GM12878 (cell line): ENCODE measurements at regions not wholly inside any gene's neighbourhood (a gene's known extent, or its start where the extent isn't known, plus 50 kb on each side); places are given as distances from the start of the nearest gene placed in this dataset.

ENCODE experiments used
- ATAC-seq: fragments of 200-7000 bp; cut with Tn5 transposase; 3 replicates; pipeline ENCODE4 v1.9.1; 2020; ENCODE audit warnings: mild to moderate bottlenecking, moderate library complexity
- BruUV-seq: library from RNA; stranded (reverse); fragments of 400-500 nt; replicated peaks from 2 replicates; lab custom pipeline; 2021; lab: Mats Ljungman, UMichigan
- CTCF ChIA-PET: fragments of 300-600 bp; sonication (Branson Sonifier 250); formaldehyde crosslinking; extraction: SDS; loops from one replicate; lab custom pipeline; 2021; ENCODE audit warnings: inconsistent platforms; lab: Yijun Ruan, JAX
- POLR2A ChIA-PET: fragments of 350-600 bp; formaldehyde crosslinking; extraction: SDS; loops from one replicate; lab custom pipeline; 2021; ENCODE audit warnings: inconsistent platforms; lab: Charles Lee
- RAD21 ChIA-PET: fragments of 300-600 bp; sonication (Branson Sonifier 250); formaldehyde crosslinking; loops from one replicate; lab custom pipeline; 2023; ENCODE audit warnings: antibody characterized with exemption; ENCODE audit not compliant: unreplicated experiment; lab: Charles Lee
- SMC1A ChIA-PET: fragments of 300-600 bp; sonication (Branson Sonifier 250); formaldehyde crosslinking; loops from one replicate; lab custom pipeline; 2023; ENCODE audit not compliant: unreplicated experiment, uncharacterized antibody; lab: Charles Lee
- DNase-seq: peaks from one replicate; pipeline ENCODE4 v3.0.0-alpha.2; 2011; ENCODE audit warnings: low read depth, low spot score
- FAIRE-seq: peaks from 3 replicates; lab custom pipeline; 2011; peaks lifted over from hg19 to GRCh38; lab: Jason Lieb, UNC
- H2AFZ ChIP-seq: 2 replicates; pipeline ENCODE4 v1.6.0; 2011; ENCODE audit warnings: low read depth, low read length, control low read depth; ENCODE audit not compliant: control insufficient read depth
- H3K27ac ChIP-seq: 2 replicates; pipeline ENCODE4 v1.5.1; 2011; ENCODE audit warnings: control low read depth; ENCODE audit not compliant: control insufficient read depth, insufficient read depth
- H3K27me3 ChIP-seq, 2 experiments: replicated peaks in 1 of 2; 2 replicates each; pipeline versions ENCODE4 v1.6.0 to v1.6.1; 2011; ENCODE audit warnings: low read length in 1 of 2; ENCODE audit not compliant: control insufficient read depth in 2 of 2, insufficient read depth in 2 of 2
- H3K36me3 ChIP-seq, 2 experiments: 2 replicates each; pipeline ENCODE4 v1.5.1; 2011; ENCODE audit warnings: low read length in 1 of 2; ENCODE audit not compliant: control insufficient read depth in 2 of 2, insufficient read depth in 2 of 2
- H3K4me1 ChIP-seq: 2 replicates; pipeline ENCODE4 v1.6.1; 2011; ENCODE audit warnings: mild to moderate bottlenecking, low read length, moderate library complexity, mixed read lengths; ENCODE audit not compliant: control insufficient read depth, insufficient read depth
- H3K4me2 ChIP-seq: 2 replicates; pipeline ENCODE4 v1.6.0; 2011; ENCODE audit warnings: control low read depth; ENCODE audit not compliant: control insufficient read depth, insufficient read depth
- H3K4me3 ChIP-seq: fragments of 200-600 bp; sonication (generic); 2 replicates; pipeline ENCODE4 v1.5.1; 2016
- H3K79me2 ChIP-seq: 2 replicates; pipeline ENCODE4 v1.6.0; 2011; ENCODE audit warnings: low read length; ENCODE audit not compliant: control insufficient read depth, insufficient read depth
- H3K9ac ChIP-seq: 2 replicates; pipeline ENCODE4 v1.8.0; 2011; ENCODE audit warnings: low read length, control low read depth, mixed read lengths; ENCODE audit not compliant: control insufficient read depth, insufficient read depth
- H3K9me3 ChIP-seq: replicated peaks from 3 replicates; pipeline ENCODE4 v1.5.1; 2011; ENCODE audit warnings: mild to moderate bottlenecking, low read length; ENCODE audit not compliant: control insufficient read depth, insufficient read depth
- H4K20me1 ChIP-seq: 2 replicates; pipeline ENCODE4 v1.6.0; 2011; ENCODE audit not compliant: control insufficient read depth, insufficient read depth
- ASH2L ChIP-seq: fragments of 300-600, 200-600 bp; sonication (generic); IDR thresholded peaks from 2 replicates; pipeline ENCODE4 v1.6.1; 2017; ENCODE audit warnings: low read depth, mild to moderate bottlenecking, borderline replicate concordance
- HDAC6 ChIP-seq: fragments of 200-600 bp; sonication (generic); IDR thresholded peaks from one replicate; pipeline ENCODE4 v1.8.0; 2017; ENCODE audit warnings: antibody characterized with exemption; ENCODE audit not compliant: unreplicated experiment
- JUNB ChIP-seq: IDR thresholded peaks from 2 replicates; pipeline ENCODE4 v1.6.1; 2016; ENCODE audit warnings: antibody characterized with exemption, mild to moderate bottlenecking
- NFYA ChIP-seq: IDR thresholded peaks from 2 replicates; pipeline ENCODE4 v1.6.1; 2011; ENCODE audit warnings: low read depth, mild to moderate bottlenecking, low read length, improper control_type of control experiment, borderline replicate concordance
- NFYB ChIP-seq: IDR thresholded peaks from 2 replicates; pipeline ENCODE4 v1.6.1; 2011; ENCODE audit warnings: low read depth, mild to moderate bottlenecking, low read length, improper control_type of control experiment, moderate library complexity; ENCODE audit not compliant: insufficient read depth
- NRF1 ChIP-seq: conservative IDR thresholded peaks from 2 replicates; pipeline ENCODE4 v1.6.1; 2011; ENCODE audit warnings: mild to moderate bottlenecking, low read depth, low read length, improper control_type of control experiment
- RAD21 ChIP-seq: IDR thresholded peaks from 2 replicates; pipeline ENCODE4 v1.6.1; 2011; ENCODE audit warnings: mild to moderate bottlenecking, low read depth, low read length, moderate library complexity; ENCODE audit not compliant: insufficient read depth
- RAD51 ChIP-seq: fragments of 450-650 bp; IDR thresholded peaks from 2 replicates; pipeline ENCODE4 v1.6.1; 2016; ENCODE audit warnings: moderate library complexity, mild to moderate bottlenecking, inconsistent platforms
- RB1 ChIP-seq: fragments of 450-650 bp; formaldehyde crosslinking; IDR thresholded peaks from 2 replicates; pipeline ENCODE4 v1.6.1; 2017; ENCODE audit warnings: mild to moderate bottlenecking, borderline replicate concordance
- TAF1 ChIP-seq: IDR thresholded peaks from 2 replicates; pipeline ENCODE4 v1.6.1; 2011; ENCODE audit warnings: mild to moderate bottlenecking, low read depth, low read length, borderline replicate concordance
- ZNF24 ChIP-seq: fragments of 450-650 bp; IDR thresholded peaks from 2 replicates; pipeline ENCODE4 v1.6.1; 2017; ENCODE audit warnings: antibody characterized with exemption, mild to moderate bottlenecking
- WGBS: methylation state at CpG from one replicate; pipeline ENCODE4 v1.1.6; 2016; ENCODE audit warnings: low lambda C conversion rate; ENCODE audit not compliant: insufficient replicate concordance, insufficient coverage; ENCODE audit errors: missing lambda C conversion rate; 5-methylcytosine and 5-hydroxymethylcytosine counted together
- in situ Hi-C: fragments of 300-500 bp; cut with MboI; formaldehyde crosslinking; loops from 9 replicates; pipeline ENCODE4 v1.14.3; 2018; ENCODE audit warnings: mixed read lengths
- intact Hi-C: fragments of 100-400 bp; cut with micrococcal nuclease; formaldehyde crosslinking; loops from one replicate; pipeline ENCODE4 v1.14.2; 2022; ENCODE audit not compliant: unreplicated experiment

DNA sequence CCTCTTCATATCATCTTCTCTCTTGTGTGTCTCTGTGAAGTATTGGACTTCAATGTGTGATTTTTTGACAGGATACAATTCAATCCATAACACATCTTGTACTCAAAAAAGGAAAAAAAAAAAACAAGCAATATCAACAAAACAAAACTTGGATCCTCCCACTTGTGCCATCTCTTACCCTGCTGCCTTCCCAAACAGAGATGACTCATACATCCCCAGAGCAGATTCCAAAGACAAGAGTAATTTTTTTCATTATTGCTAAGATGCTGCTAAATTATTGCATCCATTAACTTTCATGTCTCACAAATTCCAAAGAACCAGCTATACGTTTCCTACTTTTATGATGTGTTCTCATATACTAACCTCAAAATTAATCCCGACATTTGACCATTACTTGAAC lies 479.2 kb downstream of the GBA3 start:
- Histone ChIP-seq H4K20me1 (no peaks in the 10 kb centered on the region), H3K36me3 (no peaks in the 10 kb centered on the region), H3K27ac (no peak overlapping the region), H3K4me2 (no peak overlapping the region), H3K9me3 (no peaks in the 10 kb centered on the region), H3K27me3 (no peaks in the 10 kb centered on the region), H3K4me1 (no peaks in the 10 kb centered on the region), H3K79me2 (no peaks in the 10 kb centered on the region), H3K4me3 (no peak overlapping the region), H3K9ac (no peak overlapping the region), H2AFZ (no peak overlapping the region)
- ChIA-PET POLR2A (no interaction called here), RAD21 (no interaction called here), CTCF (interaction anchor here (0.6 kb wide), 1 partner anchor 17 kb away, joined by 3 read pairs; no protein-coding TSS in a partner anchor), SMC1A (interaction anchor here (1.3 to 2.0 kb wide), 2 partner anchors 11 to 118 kb away, joined by 3 to 7 read pairs; no protein-coding TSS in a partner anchor)
- TF ChIP-seq ASH2L, result no peak
- TF ChIP-seq ZNF24, result no peak
- no peak for TF ChIP-seq NFYA
- TF ChIP-seq TAF1, result no peak
- TF ChIP-seq NFYB, result no peak
- no peak for TF ChIP-seq RAD51
- TF ChIP-seq RB1, result no peak
- no peak for TF ChIP-seq HDAC6
- no peak for TF ChIP-seq NRF1
- TF ChIP-seq JUNB, result no peak
- TF ChIP-seq RAD21, result no peak
- no TSS peak for BruUV-seq
- FAIRE-seq, result no peak
- 23% methylated on average over 2 of the region's 2 CpGs for WGBS
- DNase-seq, result no peak
- intact Hi-C loops (no loop called here), in situ Hi-C loops (no loop called here)
- ATAC-seq, result no peak
